KOPT-K1 (cell line): ENCODE measurements at regions not wholly inside any gene's neighbourhood (a gene's known extent, or its start where the extent isn't known, plus 50 kb on each side); places are given as distances from the start of the nearest gene placed in this dataset.
"Not testable (repeated sequence)": the region's sequence is repeated elsewhere in the genome, so short reads cannot be mapped to it uniquely, and the experiment has no call there.

Experiments used
- H3K27ac ChIP-seq: fragments of 200-600 bp; sonication (generic); 2 replicates; pipeline ENCODE4 v1.5.1; 2016; ENCODE audit warnings: antibody characterized with exemption, mild to moderate bottlenecking, low read depth, low read length; ENCODE audit not compliant: poor library complexity, severe bottlenecking
- H3K36me3 ChIP-seq: fragments of 200-600 bp; sonication (generic); 2 replicates; pipeline ENCODE4 v1.5.1; 2017; ENCODE audit warnings: antibody characterized with exemption, mild to moderate bottlenecking, low read length, moderate library complexity; ENCODE audit not compliant: insufficient read depth
- H3K9me3 ChIP-seq: fragments of 200-600 bp; sonication (generic); 2 replicates; pipeline ENCODE4 v1.5.1; 2017; ENCODE audit warnings: antibody characterized with exemption, low read length, mild to moderate bottlenecking; ENCODE audit not compliant: insufficient read depth, poor library complexity, severe bottlenecking

DNA sequence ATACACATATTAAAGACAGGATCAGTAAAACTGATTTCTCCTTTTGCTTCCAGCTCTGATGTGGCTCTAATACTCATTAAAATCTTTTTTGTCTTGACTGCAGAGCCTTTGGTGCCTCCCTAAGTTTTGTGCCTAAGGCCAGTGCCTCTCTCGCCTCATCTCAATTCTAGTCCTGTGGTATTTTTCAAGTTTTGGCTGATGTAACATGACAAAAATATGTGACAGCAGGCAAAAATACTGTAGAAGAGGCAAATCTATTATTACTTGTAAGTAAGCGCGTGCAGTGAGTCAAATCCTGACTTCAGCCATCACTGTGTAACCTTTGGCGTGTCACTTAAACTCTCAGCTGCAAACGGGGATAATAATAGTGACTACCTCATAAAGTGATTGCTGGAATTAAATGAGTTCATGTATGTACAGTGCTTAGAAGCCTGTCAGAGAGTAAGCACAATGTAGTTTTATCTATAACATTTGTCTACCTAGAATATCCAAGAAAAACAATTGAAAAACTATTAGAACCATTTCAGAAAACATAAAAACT is 74.0 kb downstream of the MAB21L3 start:
- Histone ChIP-seq H3K9me3 (no peaks in the 10 kb centered on the region), H3K36me3 (no peaks in the 10 kb centered on the region), H3K27ac (no peak overlapping the region)

DNA sequence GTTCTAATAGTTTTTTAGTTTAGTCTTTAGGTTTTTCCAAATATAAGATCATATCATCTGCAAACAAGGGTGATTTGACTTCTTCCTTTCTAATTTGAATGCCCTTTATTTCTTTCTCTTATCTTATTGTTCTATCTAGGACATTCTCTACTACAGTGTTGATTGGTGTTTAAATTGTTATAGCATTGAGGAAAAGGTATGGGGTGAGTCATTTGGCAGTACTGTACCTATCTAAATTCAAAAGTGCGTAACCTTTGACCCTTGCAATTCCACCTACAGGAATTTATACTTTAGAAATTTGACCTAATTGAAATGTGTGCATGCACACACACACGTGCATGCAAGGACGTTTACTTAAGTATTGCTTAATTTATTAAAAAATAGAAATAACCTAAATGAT is 78.3 kb downstream of the MAB21L3 start:
- H3K36me3 ChIP-seq: no peaks in the 10 kb centered on the region
- no peaks in the 10 kb centered on the region for H3K9me3 ChIP-seq
- no peak overlapping the region for H3K27ac ChIP-seq

DNA sequence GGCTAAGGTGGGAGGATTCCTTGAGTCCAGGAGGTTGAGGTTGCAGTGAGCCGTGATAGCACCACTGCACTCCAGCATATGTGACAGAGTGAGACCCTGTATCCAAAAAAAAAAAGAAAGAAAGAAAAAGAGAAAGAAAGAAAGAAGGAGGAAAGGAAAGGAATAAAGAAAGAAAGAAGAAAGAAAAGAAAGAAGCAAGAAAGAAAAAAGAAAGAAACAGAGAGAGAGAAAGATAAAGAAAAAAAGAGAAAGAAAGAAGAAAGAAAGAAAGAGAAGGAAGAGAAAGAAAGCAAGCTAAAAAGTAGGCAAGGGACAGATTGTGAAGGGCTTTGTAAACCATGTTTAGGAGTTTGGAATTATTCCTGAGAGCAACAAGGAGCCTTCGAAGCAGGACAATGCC is 80.1 kb downstream of the MAB21L3 start:
- H3K36me3 ChIP-seq: no peaks in the 10 kb centered on the region
- no peak overlapping the region for H3K27ac ChIP-seq
- no peaks in the 10 kb centered on the region for H3K9me3 ChIP-seq

DNA sequence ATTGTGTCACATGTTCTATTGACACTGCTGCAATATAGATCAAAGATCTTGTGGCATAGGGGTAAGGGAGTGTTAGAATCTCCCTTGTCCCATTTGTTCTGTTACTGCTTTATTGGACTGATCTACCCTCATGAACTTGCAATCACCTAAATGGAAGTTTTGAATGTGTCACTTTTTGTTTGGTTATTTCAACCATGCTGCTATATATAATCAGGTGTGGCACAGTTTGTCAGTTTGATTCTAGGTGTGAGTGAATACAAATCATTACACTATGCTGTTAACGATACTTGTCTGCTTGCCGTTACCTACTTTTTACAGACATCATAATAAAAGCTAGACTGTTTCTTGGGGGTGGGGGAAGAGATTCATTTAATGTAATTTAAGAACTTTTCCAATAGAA is 82.6 kb downstream of the MAB21L3 start:
- no peaks in the 10 kb centered on the region for H3K36me3 ChIP-seq
- no peaks in the 10 kb centered on the region for H3K9me3 ChIP-seq

DNA sequence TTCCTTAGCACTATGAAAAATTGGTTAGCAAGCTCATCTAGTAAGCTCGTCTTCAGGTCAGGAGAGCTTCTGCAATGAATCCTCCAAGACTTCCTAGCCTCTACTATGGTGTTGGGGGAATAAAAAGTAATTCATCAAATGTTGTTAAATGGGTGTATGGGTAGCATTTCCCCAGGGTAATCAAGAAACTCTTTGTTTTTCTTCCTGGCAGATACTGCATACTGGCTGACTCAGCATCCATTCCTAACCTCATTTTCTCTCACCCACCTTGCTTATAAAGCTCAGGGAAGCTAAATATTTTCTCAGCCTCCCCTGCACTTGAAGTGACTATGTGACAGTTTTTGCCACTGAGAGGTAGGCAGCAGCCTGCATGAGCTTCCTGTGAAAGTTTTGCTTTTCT is 83.4 kb downstream of the MAB21L3 start:
- Histone ChIP-seq H3K9me3 (no peaks in the 10 kb centered on the region), H3K27ac (no peak overlapping the region), H3K36me3 (no peaks in the 10 kb centered on the region)

More for the DNA sequence above, 82.6 kb downstream of the MAB21L3 start:
- no peak overlapping the region for H3K27ac ChIP-seq

DNA sequence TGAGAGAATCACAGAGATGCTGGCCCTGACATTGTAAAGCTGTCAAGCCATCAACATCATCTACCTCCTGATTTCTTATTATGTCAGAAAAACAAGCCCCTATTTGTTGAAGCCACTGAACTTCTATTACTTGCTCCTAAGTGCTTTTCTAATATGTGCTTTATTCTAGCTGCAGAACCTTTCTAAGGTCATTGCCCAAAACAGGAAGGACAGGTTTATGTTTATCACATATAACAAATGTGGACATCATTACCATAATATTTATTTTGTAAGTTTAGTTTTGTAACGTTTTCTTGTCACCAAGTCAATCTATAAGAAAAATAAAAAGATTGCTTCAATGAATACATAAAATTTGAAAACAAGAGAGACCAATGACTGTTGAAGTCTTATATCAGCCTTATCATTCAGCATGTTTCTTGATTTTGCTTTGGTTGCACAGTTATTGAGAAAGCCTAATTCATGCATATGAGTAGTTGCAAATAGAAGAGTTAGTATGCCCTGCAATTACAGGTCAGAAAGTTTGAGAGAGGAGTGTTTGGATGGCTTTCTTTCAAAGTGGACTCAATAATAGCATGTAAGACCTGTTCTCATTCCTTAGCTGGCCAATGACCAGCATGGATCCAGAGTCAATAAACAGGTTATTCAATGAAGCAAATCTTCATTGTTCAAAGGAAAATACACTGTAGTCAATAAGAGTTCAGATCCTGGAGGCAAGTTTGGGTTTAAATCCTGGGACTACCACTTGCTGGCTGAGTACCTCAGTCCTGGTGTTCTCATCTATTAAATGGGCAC is 84.1 kb downstream of the MAB21L3 start:
- Histone ChIP-seq H3K9me3 (no peaks in the 10 kb centered on the region), H3K36me3 (no peaks in the 10 kb centered on the region), H3K27ac (no peak overlapping the region)

DNA sequence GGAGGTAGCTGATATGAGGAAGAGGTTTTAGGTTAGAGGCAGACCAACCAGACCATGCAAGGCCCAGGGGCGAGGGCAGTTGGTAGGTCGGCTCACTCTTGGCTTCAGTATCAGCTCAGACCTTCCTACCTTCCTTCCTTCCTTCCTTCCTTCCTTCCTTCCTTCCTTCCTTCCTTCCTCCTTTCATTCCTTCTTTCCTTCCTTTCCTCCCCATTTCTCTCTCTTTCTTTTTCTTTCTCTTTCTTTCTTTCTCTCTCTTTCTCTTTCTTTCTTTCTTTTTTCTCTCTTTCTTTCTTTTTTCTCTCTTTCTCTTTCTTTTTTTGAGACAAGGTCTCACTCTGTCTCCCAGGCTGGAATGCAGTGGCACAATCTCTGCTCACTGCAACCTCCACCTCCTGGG is 89.1 kb downstream of the MAB21L3 start:
- not testable (repeated sequence) for H3K9me3 ChIP-seq, H3K36me3 ChIP-seq, H3K27ac ChIP-seq

DNA sequence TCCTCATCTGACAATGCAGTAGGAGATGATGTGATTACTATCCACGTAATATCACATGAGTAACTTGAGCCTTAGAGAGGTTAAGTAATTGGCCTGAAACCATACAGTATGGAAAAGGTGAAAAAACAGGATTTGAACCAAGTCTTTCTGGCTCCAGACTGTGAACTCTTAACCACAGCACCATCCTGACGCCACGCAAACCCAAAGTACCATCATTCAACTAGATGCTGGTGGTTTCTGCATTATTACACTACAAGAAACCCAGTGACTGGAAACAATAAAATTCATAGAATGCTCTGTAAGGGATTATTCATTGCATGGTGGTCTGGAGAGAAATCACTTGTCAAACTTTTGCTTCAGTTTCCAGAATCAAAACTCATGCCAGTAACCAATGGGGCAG is 90.7 kb downstream of the MAB21L3 start:
- no peaks in the 10 kb centered on the region for H3K36me3 ChIP-seq
- H3K27ac ChIP-seq: no peak overlapping the region
- no peaks in the 10 kb centered on the region for H3K9me3 ChIP-seq

DNA sequence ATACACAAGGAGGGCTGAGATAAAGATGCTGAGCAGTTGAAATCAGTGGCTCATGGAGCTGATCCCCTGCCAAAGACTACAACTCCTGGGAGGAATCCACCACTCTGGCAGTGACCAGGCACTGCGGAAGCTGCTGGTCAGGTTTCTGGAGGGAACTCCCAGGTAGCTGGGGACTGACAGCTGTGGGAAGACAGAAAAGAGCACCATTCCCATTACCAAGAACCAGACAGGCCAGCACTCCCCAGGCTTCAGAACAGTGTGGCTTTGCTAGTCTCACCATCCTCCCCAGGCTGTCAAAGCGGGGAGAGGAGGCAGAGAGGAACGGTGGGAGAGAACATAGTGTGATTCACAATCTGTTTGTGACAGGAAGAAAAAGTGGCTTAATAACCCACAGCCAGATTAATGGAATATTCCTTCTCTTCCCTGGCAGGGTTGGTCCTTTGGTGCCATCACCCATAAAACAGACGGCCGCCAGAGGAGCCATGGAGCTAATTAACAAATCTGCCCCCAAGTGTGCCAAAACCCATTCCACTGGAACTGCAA is 92.1 kb downstream of the MAB21L3 start:
- no peak overlapping the region for H3K27ac ChIP-seq
- no peaks in the 10 kb centered on the region for H3K36me3 ChIP-seq
- H3K9me3 ChIP-seq: no peaks in the 10 kb centered on the region

DNA sequence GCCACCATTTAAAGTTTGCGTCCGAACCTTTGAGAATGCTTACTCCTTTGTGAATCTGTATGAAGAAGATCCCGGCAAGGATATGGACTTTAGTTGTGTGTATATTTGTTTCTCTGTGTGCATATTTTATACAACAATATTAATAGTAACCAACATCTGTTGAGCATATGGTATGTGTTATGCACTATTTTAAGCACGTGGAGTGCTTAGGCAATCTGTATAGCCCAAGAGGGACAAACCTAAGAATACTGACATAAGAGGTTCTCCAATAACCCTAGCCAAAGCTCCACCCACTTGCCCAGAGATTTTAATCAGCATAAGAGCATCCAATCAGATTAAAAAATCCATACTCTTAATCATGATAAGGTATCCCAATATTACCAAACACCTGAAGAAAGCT is 92.7 kb downstream of the MAB21L3 start:
- Histone ChIP-seq H3K9me3 (no peaks in the 10 kb centered on the region), H3K27ac (no peak overlapping the region), H3K36me3 (no peaks in the 10 kb centered on the region)

DNA sequence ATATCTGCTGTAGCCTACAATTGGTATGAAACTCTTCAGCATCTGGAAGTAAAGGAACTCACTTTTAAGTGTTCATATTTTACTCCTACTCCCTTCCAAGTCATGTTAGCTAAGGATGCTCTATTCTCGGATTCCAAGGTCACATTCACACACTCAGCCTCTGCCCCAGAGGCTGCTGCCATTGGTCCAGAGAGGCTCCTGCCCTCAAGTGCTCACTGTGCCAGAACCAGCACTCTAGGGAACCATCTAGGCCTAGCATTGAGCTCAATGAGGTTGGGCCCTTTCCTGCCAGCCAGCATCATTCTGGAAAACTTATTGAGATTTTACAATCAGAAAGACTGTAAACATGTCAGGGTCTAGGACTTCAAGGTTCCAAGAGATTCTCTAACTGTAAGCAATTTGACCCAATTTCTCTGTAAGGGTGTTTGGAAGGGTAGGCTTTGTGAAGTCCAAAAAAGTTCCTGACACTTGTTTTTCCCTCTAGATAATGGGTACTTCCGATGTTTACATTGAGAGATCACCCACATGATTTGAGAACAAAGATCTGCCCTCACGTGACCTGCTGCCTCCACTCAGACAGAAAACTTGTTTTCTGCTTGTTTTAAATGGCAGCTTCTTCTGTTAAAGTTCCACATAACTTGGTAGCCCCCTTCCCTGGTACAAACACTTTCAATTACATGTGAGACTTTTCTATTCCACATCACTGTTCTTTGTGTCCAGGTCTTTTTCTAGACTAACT is 94.9 kb downstream of the MAB21L3 start:
- no peak overlapping the region for H3K27ac ChIP-seq
- H3K36me3 ChIP-seq: no peaks in the 10 kb centered on the region
- H3K9me3 ChIP-seq: no peaks in the 10 kb centered on the region

DNA sequence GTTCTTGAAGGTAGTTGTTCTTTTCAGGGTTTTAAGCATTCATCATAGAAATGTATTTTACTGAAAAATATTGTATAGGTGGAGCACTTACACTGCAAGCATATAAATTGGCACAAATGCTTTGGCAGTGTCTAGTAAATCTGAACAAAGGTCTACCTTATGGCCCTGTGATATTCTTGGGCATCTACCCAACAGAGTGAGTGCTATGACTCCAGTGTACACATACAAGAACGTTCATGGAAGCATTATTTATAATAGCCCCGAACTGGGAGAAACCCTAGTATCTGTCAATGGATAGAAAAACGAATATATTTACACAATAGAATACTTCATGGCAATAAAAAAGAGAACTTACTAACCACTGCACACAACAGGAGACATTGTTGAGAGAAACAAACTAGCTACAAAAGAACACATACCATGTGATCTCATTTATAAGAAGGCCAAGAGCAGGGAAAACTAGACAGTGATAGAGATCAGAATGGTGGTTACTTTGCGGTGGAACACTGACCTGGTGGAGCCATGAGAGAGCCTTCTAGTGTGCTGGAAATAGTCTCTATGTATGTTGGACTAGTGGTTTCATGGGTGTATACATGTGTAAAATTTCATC is 96.0 kb downstream of the MAB21L3 start:
- Histone ChIP-seq H3K27ac (no peak overlapping the region), H3K9me3 (no peaks in the 10 kb centered on the region), H3K36me3 (no peaks in the 10 kb centered on the region)

DNA sequence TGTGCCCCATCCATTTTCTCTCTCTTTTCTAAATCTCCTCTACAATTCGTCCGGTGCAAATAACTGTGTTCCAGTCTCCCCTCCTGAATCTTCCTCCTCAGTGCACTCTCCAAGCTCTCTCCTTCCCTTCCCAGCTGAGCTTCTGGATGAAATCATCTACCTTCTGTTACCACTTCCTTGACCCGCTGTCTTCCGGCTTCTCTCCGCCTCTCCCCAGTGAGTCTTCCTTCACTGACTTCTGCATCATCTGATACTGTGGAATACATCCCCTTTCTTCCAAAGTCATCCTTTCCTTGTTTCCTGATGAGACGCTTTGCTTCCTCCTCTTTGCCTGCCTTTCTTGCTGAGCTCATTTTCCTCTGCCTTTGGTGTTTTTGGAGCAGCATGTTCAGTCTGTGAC is 96.9 kb downstream of the MAB21L3 start:
- H3K9me3 ChIP-seq: no peaks in the 10 kb centered on the region
- H3K27ac ChIP-seq: no peak overlapping the region
- H3K36me3 ChIP-seq: no peaks in the 10 kb centered on the region

DNA sequence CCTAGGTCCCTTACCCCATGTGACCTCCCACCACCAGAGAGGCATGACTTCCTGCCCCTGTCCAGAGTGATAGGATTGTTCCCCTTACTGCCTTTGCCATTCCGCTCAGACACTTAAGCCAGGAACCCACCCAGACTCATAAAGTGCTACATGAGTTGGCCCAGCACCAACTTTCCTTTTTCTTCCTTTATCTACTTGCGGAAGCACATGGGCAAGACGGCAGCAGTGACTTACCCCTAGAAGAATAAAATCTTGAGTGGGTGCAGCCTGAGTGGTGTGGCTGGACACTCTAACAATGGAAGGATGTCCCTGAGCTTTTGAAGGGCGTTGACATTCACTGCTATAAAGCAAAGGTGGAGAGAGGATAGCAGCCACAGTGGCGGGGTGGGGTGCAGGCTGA is 100.1 kb downstream of the MAB21L3 start:
- Histone ChIP-seq H3K36me3 (no peaks in the 10 kb centered on the region), H3K27ac (no peak overlapping the region), H3K9me3 (peaks cover 4% of the 10 kb centered on the region)

DNA sequence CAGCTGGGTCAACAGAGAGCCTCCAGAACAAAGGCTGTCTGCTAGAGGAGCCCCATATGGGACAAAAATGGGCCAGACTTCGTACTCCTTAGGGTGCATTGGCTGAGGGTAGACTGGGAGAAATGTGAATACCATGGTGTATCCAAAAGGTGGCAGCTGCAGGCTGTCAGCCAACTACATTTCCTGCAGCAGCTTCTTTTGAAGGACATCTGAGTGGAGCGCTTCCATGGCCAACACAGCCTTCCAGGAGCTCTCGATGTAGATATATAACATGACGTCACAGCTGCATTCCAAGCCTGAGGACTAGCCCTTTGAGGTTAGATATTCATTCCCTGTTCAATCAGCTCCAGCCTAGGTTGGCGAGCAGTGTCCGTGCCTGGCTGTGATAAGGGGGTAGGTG is 107.7 kb downstream of the MAB21L3 start:
- H3K36me3 ChIP-seq: no peaks in the 10 kb centered on the region
- no peak overlapping the region for H3K27ac ChIP-seq
- H3K9me3 ChIP-seq: no peaks in the 10 kb centered on the region
